Pons (tissue), 1 donor: ENCODE measurements at regions not wholly inside any gene's neighbourhood (a gene's known extent, or its start where the extent isn't known, plus 50 kb on each side); places are given as distances from the start of the nearest gene placed in this dataset.

Source experiments
- DNase-seq: peaks from one replicate; pipeline ENCODE4 v3.0.0-alpha.2; 2016; ENCODE audit warnings: low spot score

DNA sequence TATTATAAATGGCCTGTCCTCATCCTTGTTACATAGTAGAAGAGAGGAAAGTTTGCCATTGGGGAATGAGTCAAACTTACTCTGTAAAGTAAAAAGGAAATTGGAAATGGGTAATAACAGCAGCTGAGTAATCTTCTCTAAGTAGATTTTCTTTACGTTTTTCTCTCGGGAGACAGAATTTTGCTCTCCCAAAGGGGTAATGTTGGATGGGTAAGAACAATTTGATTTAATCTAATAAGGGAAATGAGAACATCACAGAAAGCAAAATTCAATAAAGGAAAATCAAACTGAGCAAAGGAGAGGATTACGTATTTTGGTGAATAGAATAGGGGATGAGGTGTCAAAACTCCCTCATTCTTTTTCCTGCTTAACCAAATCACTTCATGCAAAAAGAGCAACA is 283.1 kb upstream of the FOXG1 start:
- DNase-seq: no peak

DNA sequence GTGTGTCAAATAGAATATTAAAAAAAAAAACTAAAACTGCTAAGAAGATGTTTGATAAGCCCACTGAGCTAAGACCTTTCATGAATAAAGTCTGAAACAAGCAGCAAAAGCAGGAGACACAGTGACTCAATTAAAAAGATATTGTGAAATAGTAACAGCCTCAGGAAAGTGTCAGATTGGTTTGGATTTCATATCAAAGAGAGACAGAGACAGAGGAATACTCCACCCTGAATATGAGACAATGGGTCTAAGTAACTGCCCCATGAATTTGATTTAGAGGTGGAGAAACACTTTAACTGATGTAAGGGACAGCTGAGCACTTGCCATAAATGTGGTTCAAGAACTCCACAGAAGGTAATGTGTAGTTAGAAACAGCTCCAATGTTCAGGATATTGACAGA is 277.9 kb upstream of the FOXG1 start:
- no peak for DNase-seq

DNA sequence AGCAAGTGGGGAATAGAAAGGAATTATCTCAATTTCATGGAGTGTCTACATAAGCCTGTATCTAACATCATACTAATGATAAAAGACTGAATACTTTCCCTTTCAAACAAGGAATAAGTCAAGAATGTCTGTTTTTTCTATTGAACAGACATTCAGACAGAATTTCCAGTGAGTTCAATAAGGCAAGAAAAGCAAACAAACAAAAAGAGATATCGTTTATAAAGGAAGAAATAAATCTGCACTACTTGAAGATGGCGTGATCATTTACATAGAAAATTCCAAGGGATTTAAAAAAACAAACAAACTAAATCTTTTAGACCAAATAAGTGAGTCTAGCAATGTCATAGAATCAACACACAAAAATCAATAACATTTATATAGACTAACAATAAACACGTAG is 273.1 kb upstream of the FOXG1 start:
- DNase-seq: no peak

DNA sequence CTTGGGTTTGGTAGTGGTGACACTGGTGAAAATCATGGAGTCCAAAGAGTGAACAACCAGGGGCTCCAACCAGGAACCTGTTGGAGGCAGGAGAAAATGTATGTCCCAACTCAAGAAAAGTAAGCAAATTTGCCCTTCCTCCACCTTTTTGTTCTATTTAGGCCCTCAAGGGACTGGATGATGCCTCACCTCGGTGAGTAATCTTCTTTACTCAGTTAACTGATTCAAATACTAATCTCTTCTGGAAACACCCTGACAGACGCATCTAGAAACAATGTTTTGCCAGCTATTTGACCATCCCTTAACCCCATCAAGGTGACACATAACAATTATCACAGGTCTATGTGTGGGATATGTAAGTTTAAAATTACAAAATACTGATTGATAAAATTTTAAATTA is 272.4 kb upstream of the FOXG1 start:
- no peak for DNase-seq

DNA sequence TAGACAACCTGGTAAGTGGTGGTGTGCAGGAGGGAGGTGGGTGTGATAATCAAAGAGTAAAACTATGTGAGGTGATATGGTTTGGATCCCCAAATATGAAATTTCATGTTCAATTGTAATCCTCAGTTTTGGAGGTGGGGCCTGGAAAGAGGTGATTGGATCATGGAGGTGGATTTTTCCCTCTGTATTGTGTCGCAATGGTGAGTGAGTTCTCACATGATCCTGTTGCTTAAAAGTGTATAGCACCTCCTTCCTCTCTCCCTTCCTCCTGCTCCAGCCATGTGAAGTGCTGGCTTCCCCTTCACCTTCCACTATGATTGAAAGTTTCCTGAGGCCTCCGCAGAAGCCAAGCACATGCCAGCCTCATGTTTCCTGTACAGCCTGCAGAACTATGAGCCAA is 270.2 kb upstream of the FOXG1 start:
- DNase-seq: no peak

DNA sequence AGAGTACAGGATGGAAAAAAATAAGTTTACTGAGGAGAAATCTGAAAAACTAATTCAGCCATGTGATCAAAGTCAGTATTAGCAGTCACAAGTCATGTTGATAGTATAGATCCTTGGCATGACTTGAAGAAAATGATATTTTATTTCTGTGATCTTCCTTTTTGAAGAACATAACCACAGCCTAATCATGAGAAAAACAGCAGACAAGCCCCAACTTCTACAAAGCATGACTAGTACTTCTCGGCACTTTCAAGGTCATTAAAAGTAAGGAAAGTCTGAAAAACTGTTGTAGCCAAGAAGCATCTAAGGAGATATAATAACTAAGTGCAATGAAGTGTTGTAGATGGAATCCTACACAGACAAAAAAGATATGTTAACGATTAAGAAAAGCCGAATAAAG is 264.1 kb upstream of the FOXG1 start:
- no peak for DNase-seq

DNA sequence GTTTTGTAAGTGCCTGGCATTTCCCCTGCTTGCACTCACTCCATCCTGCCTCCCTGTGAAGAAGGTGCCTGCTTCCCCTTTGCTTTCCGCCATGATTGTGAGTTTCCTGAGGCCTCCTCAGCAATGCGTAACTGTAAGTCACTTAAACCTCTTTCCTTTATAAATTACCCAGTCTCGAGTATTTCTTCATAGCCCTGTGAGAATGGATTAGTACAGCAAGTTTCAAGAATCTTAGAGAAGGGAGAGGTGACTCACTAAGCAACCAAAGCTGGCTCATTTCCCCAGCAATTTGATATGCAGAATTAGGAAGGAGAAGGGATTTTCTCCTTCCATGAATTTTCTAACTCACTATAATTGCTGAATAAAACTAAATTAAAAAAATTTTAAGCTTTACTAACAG is 251.0 kb upstream of the FOXG1 start:
- no peak for DNase-seq

DNA sequence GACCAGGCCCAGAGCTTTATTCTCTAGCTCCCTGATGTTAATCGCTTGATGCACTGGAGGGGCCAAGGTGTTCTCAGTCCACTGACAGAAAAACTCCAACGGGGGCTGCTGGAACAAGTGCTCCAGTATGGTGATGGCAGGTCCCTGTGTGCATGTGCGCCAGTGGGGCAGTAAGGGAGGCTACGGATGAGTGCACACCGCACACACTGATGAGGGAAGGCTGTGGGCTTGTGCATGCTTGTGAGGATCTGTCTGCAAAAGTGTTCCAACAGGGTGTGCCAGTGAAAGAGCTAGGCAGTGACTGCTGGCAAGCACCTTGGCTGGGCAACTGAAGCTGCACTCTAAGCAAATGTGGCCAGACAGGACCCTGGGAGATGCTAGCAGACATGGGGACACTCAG is 229.7 kb upstream of the FOXG1 start:
- no peak for DNase-seq

DNA sequence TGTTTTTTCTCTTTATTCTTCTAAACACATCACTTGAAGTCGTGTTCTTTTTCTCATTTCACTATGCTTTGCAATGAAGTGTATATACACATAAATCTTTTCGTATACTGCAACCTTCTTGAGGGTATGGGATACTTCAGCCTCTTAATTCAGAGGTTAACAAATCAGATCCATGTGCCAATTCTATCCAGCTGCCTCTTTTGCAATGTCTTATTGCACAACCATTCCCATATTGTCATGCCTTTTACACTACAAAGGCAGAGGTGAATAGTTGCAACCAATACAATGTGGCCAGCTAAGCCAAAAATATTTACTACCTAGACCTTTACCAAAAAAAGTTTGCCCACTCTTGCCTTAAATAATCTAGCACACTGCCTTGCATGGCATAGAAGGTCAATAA is 224.5 kb upstream of the FOXG1 start:
- DNase-seq: no peak

DNA sequence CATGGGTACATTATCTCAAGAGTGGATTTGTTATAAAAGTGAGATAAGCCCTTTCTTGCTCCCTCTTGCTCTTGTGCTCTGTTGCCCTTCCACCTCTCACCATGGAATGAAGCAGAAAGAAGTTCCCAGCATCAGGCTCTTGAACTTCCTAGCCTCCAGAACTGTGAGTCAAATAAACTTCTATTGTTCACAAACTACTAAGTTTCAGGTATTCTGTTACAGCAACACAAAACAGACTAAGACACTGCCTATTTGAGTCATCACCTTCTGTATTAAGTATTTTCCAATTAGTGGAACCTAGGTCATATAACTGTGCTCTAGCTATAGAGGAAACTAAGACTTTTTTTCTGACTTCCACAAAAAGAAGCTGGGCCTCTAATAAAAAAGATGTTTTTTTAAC is 201.2 kb upstream of the FOXG1 start:
- DNase-seq: no peak

DNA sequence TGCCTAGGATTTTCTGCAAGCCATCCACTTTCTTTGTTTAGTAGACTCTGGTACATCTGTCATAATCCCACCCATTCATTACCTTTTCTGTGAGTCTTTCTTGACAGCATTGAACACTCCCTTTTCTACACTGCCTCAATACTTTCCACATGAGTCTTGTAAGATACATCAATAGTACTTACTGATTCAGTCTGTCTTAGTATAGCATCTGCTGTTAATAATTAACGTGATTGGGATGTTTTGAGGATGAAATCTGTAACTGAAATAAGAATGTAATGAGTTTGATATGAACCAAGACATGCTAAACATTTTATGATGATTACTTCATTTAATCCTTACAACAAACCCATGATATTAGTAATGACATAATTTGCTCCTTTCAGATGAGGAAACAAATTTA is 196.2 kb upstream of the FOXG1 start:
- no peak for DNase-seq

DNA sequence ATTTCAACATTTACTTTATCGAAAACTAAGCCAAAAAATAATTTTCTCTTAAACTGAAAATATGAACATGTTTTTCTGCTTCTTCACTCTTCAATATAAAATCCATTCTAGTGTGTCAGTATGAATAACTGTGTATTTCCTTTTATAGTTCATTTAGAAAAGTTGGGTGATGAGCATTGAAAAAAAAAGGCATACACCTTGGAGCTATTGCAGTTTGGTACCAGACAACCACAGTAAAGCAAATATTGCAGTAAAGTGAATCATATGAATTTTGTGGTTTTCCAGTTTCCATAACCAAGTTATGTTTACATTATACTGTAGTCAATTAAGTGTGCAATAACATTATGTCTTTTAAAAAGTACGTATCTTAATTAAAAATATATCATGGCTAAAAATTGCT is 195.0 kb upstream of the FOXG1 start:
- no peak for DNase-seq

DNA sequence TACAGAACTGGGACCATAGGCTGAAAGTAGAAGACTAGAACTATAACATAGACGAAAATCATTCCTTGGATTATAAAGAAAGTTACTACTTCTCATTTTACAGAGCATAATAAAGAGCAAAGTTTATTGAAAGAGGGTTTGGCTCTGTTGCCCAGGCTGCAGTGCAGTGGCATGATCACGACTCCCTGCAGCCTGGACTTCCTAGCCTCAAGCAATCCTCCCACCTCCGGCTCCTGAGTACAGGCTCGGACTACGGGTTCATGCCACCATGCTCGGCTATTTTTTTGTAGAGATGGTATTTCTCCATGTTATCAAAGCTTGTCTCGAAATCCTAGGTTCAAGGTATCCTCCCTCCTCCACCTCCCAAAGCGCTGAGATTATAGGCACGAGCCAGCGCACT is 190.1 kb upstream of the FOXG1 start:
- DNase-seq: no peak

DNA sequence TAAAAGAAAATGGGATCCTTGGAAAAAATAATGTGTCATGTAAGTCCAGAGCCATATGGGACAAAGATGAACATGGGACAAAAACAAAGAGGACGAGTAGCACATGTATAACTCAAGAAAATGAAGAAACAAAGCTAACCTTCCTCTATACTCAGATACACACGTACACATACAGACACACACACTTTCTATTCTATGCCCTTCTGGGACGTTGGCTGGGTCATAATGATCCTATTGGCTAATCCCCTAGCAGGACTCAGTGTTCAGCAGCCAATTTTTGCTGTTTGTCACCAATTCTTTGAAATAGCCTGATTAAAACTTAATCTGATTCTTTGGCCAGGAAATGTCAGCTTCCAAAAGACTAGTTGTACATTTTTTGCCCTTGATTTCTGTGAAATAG is 189.4 kb upstream of the FOXG1 start:
- DNase-seq: no peak

DNA sequence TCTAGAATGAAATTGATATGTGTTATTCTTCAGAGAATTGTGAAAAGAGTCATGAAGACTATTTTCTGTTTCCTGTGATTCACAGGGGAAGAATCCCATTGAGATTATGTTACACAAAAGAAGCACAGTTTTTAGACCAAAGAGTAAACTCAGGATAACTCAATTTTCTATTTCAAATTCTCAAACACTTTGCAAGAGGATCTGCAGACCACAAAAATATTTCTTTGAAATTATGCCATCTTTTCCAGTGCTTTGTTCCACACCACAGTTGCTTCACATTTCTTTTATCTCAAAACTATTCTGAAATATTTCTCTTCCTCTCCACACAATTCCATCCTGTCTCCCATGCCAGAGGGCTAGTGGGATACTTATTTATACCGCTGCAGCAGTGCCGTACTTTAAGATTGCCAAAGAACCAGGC is 188.9 kb upstream of the FOXG1 start:
- DNase-seq: no peak

DNA sequence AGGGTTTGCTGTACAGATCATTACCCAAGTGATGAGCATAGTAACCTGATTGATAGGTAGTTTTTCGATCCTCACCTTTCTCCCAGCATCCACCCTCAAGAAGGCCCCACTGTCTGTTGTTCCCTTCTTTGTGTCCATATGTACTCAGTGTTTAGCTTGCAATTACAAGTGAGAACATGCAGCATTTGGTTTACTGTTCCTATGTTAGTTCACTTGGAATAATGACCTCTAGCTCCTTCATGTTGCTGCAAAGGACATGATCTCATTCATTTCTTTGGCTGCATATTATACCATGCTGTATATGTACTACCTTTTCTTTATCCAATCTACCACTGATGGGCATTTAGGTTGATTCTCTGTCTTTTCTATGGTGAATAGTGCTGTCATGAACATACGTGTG is 181.6 kb upstream of the FOXG1 start:
- no peak for DNase-seq

DNA sequence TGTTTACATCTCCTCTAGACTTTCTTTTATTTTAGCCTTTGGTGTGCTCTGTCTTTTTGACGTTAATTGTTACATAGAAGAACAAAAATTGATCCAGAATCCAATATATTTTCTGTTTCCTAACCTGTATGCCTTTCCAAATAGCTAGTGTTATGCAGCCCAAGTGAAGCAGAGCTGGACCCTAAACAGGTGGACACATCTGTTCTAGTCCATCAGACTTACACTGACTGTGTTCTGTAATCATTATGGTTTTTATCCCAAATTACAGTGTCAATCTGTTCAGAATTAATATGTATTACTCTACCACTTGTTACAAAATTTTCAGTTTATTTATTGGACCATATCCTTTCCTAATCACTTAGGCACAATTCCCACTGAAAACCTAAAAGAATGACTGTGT is 176.8 kb upstream of the FOXG1 start:
- DNase-seq: no peak

DNA sequence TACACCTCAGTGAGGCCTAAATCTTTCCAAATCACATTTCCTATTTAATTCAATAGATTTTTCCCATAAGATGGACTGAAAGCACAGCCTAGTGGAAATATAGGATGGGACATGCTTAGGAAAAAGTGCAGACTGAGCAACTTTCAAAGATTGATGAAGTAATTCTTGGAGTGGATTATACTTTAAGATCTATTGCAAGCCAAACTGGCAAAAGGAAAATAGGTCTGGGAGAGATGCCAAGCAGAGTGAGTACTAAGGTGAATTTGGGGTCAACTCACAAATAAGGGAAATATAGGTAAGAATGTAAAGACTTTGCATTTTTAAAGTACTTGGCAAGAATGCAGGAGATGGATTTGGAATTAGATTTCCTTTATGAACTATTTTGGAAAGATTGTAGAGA is 170.2 kb upstream of the FOXG1 start:
- DNase-seq: peak; percentile 20

DNA sequence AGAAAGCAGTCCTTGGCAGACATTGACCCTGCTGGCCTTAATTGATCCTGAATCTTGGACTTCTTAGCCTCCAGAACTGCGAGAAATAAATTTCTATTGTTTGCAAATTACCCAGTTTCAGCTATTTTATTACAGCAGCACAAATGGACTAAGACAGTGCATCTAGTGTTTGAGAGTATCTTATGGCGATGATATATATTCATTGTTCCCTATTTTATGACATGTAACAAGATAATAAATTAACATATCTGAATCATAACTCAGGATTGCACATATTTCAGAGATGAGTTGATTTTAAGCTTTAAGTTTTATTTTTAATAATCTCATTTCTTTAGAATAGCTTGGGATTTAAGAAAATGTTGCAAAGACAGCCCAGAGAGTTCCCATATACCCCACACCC is 167.4 kb upstream of the FOXG1 start:
- no peak for DNase-seq

DNA sequence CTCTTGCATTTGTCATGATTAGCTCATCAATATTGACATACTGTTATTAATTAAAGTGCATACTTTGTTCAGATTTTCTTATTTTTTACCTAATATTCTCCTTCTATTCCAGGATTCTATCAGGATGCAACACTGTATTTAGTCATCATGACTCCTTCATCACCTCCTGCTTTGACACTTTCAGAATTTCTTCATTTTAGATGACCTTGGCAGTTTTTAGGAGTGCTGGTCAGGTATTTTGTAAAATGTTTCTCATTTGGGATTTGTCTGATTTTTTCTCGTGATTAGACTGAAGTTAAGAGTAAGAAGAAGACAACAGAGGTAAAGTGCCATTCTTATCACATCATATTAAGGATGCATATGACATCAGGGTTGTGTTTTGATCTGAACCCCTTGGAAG is 167.0 kb upstream of the FOXG1 start:
- no peak for DNase-seq

DNA sequence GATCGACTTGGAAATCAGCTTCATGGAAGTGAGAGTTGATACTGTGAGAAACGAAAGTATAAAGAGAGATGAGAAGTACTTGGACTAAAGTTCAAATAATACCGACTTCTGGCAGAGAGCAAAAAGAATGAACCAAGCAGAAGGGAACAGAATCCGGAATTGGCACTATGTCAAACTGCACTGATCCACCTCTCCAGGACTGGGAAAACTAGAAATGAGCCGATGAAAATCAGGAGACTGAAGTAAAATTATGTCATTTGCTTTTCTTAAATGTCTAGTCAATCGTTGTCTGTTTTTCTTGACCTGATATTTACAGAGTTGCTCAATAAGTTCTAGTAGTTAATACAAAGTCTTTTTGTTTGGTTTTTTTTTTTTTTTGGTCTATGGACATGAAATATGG is 163.0 kb upstream of the FOXG1 start:
- no peak for DNase-seq

DNA sequence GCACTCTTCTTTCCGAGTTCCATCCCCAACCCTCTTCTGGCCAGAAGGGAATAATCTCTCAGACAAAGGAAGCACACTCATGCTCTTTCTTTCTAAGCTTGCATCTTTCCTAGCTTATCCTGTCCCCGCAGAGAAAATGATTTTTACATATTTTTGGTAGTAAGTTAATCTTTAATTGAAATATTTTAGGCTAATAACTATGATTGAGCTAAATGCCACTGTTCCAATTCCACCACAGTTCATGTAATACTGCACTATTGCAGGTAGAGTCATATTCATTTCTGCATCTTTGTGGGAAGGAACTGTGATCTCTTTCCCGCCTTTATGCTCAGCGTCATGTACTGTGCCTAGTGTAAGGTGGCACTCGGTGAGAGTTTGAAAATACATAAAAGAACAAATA is 158.9 kb upstream of the FOXG1 start:
- no peak for DNase-seq

DNA sequence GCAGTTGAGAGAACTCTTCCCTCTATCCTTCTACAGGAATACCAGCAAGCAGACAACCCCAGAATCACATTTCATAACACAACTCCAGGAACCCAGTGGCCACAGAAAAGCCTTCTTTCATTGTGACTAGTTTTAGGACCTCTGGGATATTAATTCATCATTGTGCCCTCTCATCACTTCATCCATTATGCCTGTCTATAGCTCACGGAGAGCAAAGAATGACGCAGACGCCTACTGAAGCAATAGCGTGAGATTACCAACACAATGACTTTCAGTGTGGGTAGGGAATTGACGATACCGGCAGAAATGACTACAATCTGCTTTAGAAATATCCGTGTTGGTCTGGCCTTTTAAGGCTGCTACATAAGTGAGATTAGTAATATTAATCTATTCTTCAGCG is 158.1 kb upstream of the FOXG1 start:
- DNase-seq: peak; percentile 45

DNA sequence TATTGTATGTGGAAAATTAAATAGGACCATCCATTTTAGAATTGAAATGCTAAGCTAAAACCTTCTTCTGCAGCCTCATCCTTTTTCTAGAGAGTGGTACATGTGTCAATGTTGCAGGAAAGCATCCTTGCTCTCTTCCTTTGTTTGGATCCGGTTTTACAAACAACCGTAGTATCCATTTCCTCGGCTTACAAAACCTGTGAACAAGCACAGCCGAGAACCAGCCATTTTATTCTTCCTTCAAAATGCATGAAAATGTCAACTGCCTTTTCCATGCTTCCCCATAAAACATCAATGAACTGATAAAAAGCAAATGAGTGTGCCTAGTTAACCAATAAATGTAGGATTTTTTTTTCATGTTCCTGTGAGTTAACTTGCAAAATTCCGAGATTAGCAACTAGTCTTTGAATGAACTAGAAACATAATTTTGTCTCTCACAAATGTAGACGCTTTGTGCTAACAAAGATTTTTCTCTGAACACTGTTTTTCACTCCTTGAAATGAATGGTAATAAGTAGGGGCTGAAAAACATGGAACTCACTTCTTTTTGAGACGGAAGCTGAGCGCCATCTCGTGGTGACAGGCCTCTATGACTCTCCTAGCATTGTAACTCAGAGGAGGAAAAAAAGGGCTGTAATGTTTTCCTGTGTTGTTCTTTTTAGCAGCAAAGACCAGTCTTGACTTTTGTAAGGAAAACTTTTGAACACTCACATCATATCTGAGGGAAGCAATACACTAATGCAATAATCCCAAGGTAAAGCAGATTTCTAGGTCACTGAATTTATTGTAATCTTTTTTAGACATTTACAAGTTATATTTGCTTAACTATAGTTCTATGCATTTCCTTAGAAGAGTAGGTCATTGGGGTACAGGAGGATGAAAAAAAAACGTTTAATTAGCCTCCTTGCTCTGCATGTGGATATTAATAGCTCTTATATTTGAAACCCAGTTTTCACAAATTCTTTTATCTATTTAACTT is 157.4 kb upstream of the FOXG1 start:
- peak; percentile 94 for DNase-seq
